GM10266 (cell line): ENCODE measurements at regions not wholly inside any gene's neighbourhood (a gene's known extent, or its start where the extent isn't known, plus 50 kb on each side); places are given as distances from the start of the nearest gene placed in this dataset.
A peak's percentile ranks its signal among the peaks of the same experiment; 100 is the strongest.

Experiments
- DNase-seq: peaks from one replicate; pipeline ENCODE4 v3.0.0; 2012; ENCODE audit errors: extremely low spot score
- CTCF ChIP-seq: IDR thresholded peaks from 2 replicates; pipeline ENCODE4 v1.5.1; 2012; ENCODE audit warnings: mild to moderate bottlenecking, low read depth; ENCODE audit not compliant: control insufficient read depth, insufficient read depth; ENCODE audit errors: missing control alignments

- peak; percentile 25 for DNase-seq
These were observed 63.7 kb upstream of the ITGA4 start for GRCh38 chr2:181393472-181393871.

GRCh38 chr2:181394741-181395437, 62.3 kb upstream of the ITGA4 start:
- no peak for TF ChIP-seq CTCF
- no peak for DNase-seq

More at GRCh38 chr2:181393472-181393871, 63.7 kb upstream of the ITGA4 start:
- no peak for TF ChIP-seq CTCF

- DNase-seq = no peak
- no peak for TF ChIP-seq CTCF
These were observed 61.3 kb upstream of the ITGA4 start for GRCh38 chr2:181395851-181396250.

GRCh38 chr2:181396256-181397123, 60.7 kb upstream of the ITGA4 start:
- no peak for DNase-seq
- no peak for TF ChIP-seq CTCF

- DNase-seq = no peak
- no peak for TF ChIP-seq CTCF
These were observed 59.9 kb upstream of the ITGA4 start for GRCh38 chr2:181397331-181397730.

- no peak for DNase-seq
- no peak for TF ChIP-seq CTCF
These were observed 59.2 kb upstream of the ITGA4 start for GRCh38 chr2:181398000-181398399.

- DNase-seq = no peak
These were observed 58.2 kb upstream of the ITGA4 start for GRCh38 chr2:181399027-181399426.

More at GRCh38 chr2:181399027-181399426, 58.2 kb upstream of the ITGA4 start:
- TF ChIP-seq CTCF = no peak
